Medulla oblongata (tissue), 1 donor: ENCODE measurements at regions not wholly inside any gene's neighbourhood (a gene's known extent, or its start where the extent isn't known, plus 50 kb on each side); places are given as distances from the start of the nearest gene placed in this dataset.

Experiments used
- DNase-seq: peaks from one replicate; pipeline ENCODE4 v3.0.0-alpha.2; 2015; ENCODE audit errors: extremely low spot score

DNA sequence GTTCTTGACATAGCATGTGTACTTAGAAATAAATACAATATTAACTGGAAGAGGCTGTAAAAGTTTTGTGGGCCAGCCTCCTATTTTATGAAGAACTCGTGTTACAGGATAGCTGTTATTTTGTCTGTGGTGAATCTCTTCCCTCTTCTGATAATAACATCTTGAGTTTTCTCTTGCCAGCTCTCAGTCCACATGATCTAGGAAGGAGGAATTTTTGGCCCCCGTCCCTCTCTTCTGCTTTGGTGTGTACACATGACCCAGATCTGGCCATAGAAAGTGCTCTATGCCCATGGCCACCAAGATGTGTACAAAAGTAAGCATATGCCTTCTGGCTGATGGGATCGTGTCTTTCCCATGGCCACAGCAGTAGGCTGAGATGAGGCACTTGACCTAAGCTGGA lies 108.0 kb upstream of the LEF1 start:
- no peak for DNase-seq

GRCh38 chr4:108272986-108273385 lies 104.3 kb upstream of the LEF1 start:
- DNase-seq: no peak

DNA sequence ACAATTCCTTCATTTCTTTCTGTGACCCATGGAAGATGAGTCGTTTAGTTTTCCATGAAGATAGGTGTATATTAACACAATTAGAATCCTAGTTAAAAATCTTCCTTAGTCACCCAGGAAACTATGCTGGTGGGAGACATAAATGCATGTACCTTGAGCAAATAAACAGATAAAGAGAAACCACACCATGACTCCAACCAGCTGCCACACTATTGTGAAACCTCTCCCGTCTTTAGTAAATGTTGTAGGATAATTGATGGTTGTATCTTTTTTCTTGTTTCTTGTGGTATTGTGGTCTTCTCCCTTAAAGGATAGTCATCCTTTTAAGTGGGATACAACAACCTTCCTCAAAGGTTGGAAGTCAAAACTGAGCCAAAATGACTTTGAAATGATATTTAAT lies 103.8 kb upstream of the LEF1 start:
- no peak for DNase-seq

- no peak for DNase-seq
These were observed 103.3 kb upstream of the LEF1 start for GRCh38 chr4:108272046-108272445.

DNA sequence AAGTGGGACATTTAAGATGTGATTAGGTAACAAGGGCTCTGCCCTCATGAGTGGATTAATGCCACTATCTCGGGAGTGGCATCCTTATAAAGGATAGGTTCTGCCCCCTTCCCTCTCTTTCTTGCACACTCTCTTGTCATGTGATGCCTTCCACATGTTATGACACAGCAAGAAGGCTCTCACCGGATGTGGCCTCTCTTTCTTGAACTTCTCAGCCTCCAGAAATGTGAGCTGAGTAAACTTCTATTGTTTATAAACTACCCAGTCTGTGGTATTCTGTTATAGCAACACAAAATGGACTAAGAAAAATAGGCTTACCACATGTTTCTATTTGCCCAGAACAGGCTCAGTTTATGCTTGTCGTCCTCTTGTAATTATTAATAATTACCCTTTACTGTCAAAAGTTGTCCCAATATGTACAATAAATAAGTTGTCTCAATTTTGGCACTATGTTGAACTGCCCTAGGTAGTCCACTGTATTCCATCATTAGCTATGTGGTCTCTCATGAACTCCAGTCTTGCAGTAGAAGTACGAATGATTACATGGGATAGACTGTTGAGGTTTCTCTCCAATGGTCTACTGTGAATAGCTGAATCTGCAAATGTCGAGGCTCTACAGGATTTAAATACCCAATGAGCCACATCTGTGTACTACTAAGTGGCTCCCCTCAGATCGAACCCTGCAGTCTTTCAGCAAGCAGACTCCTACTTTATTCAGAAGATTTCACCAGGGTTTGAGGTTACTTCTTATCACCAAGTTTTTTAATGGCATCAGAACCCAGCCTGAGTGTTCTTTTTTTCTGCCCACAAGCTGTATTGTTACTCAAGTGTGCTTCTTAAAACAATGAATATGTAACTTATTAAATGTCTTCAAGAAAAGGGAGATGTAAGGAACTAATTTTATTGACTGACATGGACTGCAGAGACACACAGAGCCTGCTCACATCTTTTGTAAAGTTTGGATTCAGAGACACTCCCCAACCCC lies 102.0 kb upstream of the LEF1 start:
- DNase-seq: no peak

- no peak for DNase-seq
These were observed 96.0 kb upstream of the LEF1 start for GRCh38 chr4:108264693-108265092.

DNA sequence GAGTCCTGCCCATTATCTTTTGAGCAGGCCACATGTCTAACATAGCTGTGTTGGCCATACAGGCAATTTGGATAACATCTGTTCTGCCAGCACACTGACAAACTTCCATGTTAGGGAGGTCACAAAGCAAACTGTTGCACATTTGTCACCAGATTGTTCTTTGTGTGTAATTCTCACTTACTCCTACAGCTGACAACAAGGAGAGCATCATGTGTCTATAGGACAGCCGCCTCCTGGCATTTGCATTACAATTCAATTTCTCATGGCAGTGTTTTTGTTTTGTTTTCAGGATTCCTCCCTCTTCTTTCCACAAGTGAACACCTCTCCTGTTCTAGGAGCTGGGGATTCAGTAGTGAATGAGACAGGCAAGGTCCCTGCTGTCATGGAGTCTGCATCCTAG lies 94.3 kb upstream of the LEF1 start:
- no peak for DNase-seq

- DNase-seq: no peak
These were observed 92.3 kb upstream of the LEF1 start for GRCh38 chr4:108261026-108261425.

DNA sequence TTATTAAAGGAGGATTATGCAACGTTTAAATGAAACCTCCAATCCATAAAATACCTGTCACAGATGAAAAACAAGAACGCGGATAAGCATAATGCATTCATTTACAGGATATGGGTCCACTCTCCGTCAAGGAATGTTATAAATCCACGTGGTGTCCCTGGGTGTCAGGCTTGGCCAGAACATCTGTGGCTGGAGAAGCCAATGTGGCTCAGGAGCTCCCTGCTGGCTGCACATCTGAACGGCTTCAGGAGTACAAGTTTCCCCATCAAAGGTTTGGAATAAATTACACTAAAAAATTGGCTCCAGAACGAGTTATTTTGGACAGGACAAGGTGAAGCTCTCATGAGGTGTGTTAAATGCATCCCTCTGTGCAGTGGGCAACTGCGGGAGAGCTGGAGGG lies 87.8 kb upstream of the LEF1 start:
- DNase-seq: no peak

- DNase-seq: no peak
These were observed 86.5 kb upstream of the LEF1 start for GRCh38 chr4:108255203-108255747.

GRCh38 chr4:108249397-108249796 lies 80.7 kb upstream of the LEF1 start:
- no peak for DNase-seq

DNA sequence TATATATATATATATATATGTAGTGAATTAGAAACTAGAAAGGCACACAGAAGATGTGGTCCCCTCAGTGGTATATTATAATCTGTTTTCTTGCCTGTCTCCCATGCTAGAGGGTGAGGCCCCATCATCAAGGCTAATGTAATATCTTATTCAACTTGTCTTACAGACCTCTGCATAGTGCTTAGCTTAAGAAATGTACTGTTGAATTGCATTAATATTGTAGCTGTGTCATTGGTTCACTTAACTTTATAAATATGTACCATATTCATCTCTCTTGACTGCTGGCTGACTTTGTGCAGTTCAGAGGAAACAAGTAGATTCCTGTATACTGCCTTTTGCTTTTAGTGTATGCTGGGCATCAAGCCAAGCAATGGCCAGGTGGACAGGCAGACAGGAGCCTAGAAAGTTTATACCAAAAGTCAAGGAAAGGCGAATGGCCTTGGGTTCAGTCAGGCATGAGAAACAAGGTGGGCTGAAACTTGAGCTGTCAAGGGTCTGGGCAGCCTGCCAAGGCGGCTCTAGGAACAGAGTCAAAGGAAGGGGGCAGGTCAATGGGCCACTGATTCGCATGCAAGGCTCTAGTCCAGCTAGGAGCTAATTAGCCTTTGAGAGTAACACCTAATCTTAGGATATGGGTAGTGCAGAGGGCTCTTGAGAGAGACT lies 78.8 kb upstream of the LEF1 start:
- no peak for DNase-seq

GRCh38 chr4:108244606-108245005 lies 75.9 kb upstream of the LEF1 start:
- DNase-seq: no peak

DNA sequence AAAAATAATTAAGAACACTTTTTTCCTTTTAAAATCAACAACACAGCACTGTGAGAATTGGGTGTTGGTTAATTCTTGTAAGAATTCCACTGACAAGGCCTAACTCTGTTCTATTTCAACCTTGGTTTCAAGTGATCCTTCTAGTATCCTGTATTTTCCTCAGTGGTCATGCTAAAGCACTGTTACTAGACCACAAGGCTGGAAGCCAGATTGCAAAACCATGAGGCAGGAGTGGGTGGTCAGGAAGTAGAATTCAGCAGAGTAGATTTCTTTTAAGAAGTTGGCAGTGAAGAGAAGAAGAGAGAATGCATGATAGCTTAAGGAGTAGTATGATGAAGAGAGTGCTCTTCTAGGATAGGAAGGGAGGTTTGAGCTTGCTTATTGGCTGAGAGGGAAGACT lies 71.6 kb upstream of the LEF1 start:
- DNase-seq: no peak

GRCh38 chr4:108237693-108238092 lies 69.0 kb upstream of the LEF1 start:
- DNase-seq: no peak

DNA sequence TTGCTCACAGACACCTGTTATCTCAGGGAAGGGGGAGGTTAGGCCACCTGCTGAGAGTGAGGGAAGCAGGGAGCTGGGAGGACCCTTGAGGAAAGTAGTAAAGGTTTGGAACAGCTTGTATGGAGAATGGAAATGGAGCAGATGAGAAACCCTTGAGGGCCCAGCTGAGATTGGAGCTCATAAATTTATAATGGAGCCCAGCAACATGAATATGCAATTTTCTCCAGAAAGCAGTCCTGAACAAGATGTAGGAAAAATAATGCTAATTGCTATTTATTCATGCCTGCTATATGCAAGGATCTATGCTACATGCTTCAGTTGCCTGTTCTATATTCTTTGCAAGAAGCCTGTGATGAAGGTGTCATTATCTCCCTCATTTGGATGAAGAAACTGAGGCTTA lies 67.5 kb upstream of the LEF1 start:
- DNase-seq: no peak

DNA sequence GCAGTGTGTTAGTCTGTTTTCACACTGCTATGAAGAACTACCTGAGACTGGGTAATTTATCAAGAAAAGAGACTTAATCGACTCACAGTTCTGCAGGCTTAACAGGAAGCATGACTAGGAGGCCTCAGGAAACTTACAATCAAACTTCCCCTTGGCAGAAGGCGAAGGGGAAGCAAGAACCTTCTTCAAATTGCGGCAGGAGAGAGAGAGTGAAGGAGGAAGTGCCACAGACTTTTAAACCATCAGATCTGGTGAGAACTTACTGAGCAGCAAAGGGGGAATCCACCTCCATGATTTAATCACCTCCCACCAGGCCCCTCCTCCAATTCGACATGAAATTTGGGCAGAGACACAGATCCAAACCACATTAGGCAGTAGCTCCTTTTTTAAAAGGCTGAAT lies 59.2 kb upstream of the LEF1 start:
- DNase-seq: no peak

DNA sequence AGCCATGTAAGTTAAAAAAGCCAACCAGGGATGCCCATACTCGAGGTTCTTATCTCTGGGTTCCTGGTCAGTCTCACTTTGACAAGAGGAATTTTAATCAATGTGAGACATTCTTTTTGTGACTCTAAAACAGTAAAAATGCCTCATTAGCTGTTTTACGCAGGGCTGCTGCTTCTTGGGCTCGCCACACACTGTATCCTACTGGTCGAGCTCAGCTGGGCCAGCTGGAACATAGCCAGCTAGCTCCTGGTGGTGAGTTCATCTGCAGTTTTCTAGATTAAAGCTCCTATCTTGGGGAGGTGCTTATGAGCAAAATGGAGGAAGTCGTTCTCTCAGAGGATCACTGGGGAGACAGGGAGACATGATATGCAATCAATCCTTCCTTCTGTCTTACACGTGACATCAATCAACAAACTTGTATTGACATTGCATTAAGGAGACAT lies 55.9 kb upstream of the LEF1 start:
- no peak for DNase-seq

GRCh38 chr4:108223313-108223712 lies 54.6 kb upstream of the LEF1 start:
- no peak for DNase-seq

GRCh38 chr4:108219998-108220397 lies 51.3 kb upstream of the LEF1 start:
- DNase-seq: no peak
